H1 (cell line): ENCODE measurements at regions not wholly inside any gene's neighbourhood (a gene's known extent, or its start where the extent isn't known, plus 50 kb on each side); places are given as distances from the start of the nearest gene placed in this dataset.

Experiments
- CTCF ChIA-PET: fragments of 300-600 bp; sonication (Branson Sonifier 250); formaldehyde crosslinking; loops from one replicate; lab custom pipeline; 2021; ENCODE audit not compliant: partially characterized antibody; lab: Charles Lee
- POLR2A ChIA-PET: fragments of 300-600 bp; sonication (Branson Sonifier 250); formaldehyde crosslinking; loops from one replicate; lab custom pipeline; 2021; ENCODE audit warnings: inconsistent platforms; ENCODE audit not compliant: partially characterized antibody; lab: Charles Lee
- DNase-seq, 2 experiments: peaks; one replicate each; pipeline versions ENCODE4 v3.0.0 to v3.0.0-alpha.2; 2010 to 2022; ENCODE audit warnings: low spot score in 2 of 2, low read depth in 1 of 2, mixed read lengths in 1 of 2
- FAIRE-seq: peaks from 2 replicates; lab custom pipeline; 2011; peaks lifted over from hg19 to GRCh38; lab: Jason Lieb, UNC
- H2AFZ ChIP-seq: 2 replicates; pipeline ENCODE4 v1.8.1; 2012; ENCODE audit warnings: low read length, inconsistent platforms
- H2AK5ac ChIP-seq: 2 replicates; pipeline ENCODE4 v1.6.1; 2013; ENCODE audit warnings: low read depth, low read length
- H2BK120ac ChIP-seq: replicated peaks from 2 replicates; pipeline ENCODE3; 2013; ENCODE audit warnings: low read depth, low read length, inconsistent platforms
- H2BK12ac ChIP-seq: 2 replicates; pipeline ENCODE4 v1.6.1; 2013; ENCODE audit warnings: low read depth, low read length
- H2BK15ac ChIP-seq: 2 replicates; pipeline ENCODE4 v1.6.1; 2013; ENCODE audit warnings: low read length
- H2BK20ac ChIP-seq: 2 replicates; pipeline ENCODE4 v1.6.1; 2013; ENCODE audit warnings: low read length
- H2BK5ac ChIP-seq: 2 replicates; pipeline ENCODE4 v1.6.1; 2013; ENCODE audit warnings: low read depth, low read length
- H3K14ac ChIP-seq: 2 replicates; pipeline ENCODE4 v1.6.1; 2013; ENCODE audit warnings: inconsistent platforms; ENCODE audit not compliant: insufficient read length
- H3K18ac ChIP-seq: 2 replicates; pipeline ENCODE4 v1.6.1; 2013; ENCODE audit warnings: low read length; ENCODE audit errors: extremely low read depth
- H3K23ac ChIP-seq: 2 replicates; pipeline ENCODE4 v1.6.1; 2013; ENCODE audit warnings: inconsistent platforms; ENCODE audit not compliant: insufficient read length
- H3K23me2 ChIP-seq: 2 replicates; pipeline ENCODE4 v1.6.1; 2013; ENCODE audit warnings: low read depth, low read length
- H3K27ac ChIP-seq: 2 replicates; pipeline ENCODE4 v1.6.1; 2011; ENCODE audit warnings: low read depth, low read length, inconsistent platforms
- H3K27me3 ChIP-seq, 4 experiments: replicated peaks in 1 of 4; 1 replicate in 1 of 4; 2 replicates in 3 of 4; pipeline versions ENCODE4 v1.6.1 to v1.8.1; 2011 to 2013; ENCODE audit warnings: low read length in 3 of 4, mild to moderate bottlenecking in 3 of 4, inconsistent platforms in 2 of 4, mixed read lengths in 2 of 4, moderate library complexity in 1 of 4; ENCODE audit not compliant: control insufficient read depth in 3 of 4, insufficient read depth in 3 of 4; ENCODE audit errors: extremely low read depth in 1 of 4
- H3K36me3 ChIP-seq, 4 experiments: 2 replicates each; pipeline versions ENCODE4 v1.6.1 to v1.8.1; 2011 to 2013; ENCODE audit warnings: mild to moderate bottlenecking in 4 of 4, low read length in 3 of 4, moderate library complexity in 2 of 4, control low read depth in 1 of 4, inconsistent platforms in 1 of 4; ENCODE audit not compliant: insufficient read depth in 4 of 4, control insufficient read depth in 2 of 4
- H3K4ac ChIP-seq: replicated peaks from 2 replicates; pipeline ENCODE3; 2013; ENCODE audit warnings: low read length, low read depth, mixed read lengths, inconsistent platforms; ENCODE audit not compliant: insufficient read length
- H3K4me1 ChIP-seq, 4 experiments: replicated peaks in 1 of 4; 1 replicate in 1 of 4; 2 replicates in 3 of 4; pipeline versions ENCODE4 v1.6.1 to v1.8.1; 2011 to 2013; ENCODE audit warnings: low read length in 3 of 4, inconsistent platforms in 2 of 4, mixed read lengths in 1 of 4; ENCODE audit not compliant: insufficient read depth in 4 of 4, control insufficient read depth in 3 of 4
- H3K4me2 ChIP-seq, 2 experiments: 2 replicates each; pipeline versions ENCODE4 v1.6.1 to v1.8.1; 2011 to 2013; ENCODE audit warnings: low read depth in 2 of 2, low read length in 2 of 2, control low read depth in 1 of 2, inconsistent platforms in 1 of 2, mild to moderate bottlenecking in 1 of 2; ENCODE audit not compliant: insufficient read depth in 1 of 2
- H3K4me3 ChIP-seq, 4 experiments: fragments of 200-600, 300-600 bp in 1 of 4; sonication (generic), shearing (Covaris generic), sonication (Bioruptor Twin) in 1 of 4; 2 replicates each; pipeline versions ENCODE4 v1.5.1 to v1.8.1; 2011 to 2016; ENCODE audit warnings: low read length in 4 of 4, low read depth in 3 of 4, control low read depth in 2 of 4, inconsistent platforms in 2 of 4, mild to moderate bottlenecking in 2 of 4, mixed read lengths in 1 of 4, moderate library complexity in 1 of 4; ENCODE audit not compliant: insufficient read depth in 2 of 4; ENCODE audit errors: extremely low read depth in 1 of 4
- H3K56ac ChIP-seq: replicated peaks from 2 replicates; pipeline ENCODE3; 2013; ENCODE audit warnings: low read depth, mild to moderate bottlenecking, mixed read lengths, low read length, inconsistent platforms; ENCODE audit not compliant: insufficient read length
- H3K79me1 ChIP-seq: 2 replicates; pipeline ENCODE4 v1.6.1; 2013; ENCODE audit warnings: low read depth, low read length, control low read depth
- H3K79me2 ChIP-seq, 2 experiments: 2 replicates each; pipeline versions ENCODE4 v1.6.1 to v1.8.1; 2012 to 2013; ENCODE audit warnings: low read length in 2 of 2, mild to moderate bottlenecking in 2 of 2, inconsistent platforms in 1 of 2; ENCODE audit not compliant: insufficient read depth in 2 of 2, control insufficient read depth in 1 of 2
- H3K9ac ChIP-seq, 4 experiments: replicated peaks in 1 of 4; 1 replicate in 1 of 4; 2 replicates in 3 of 4; pipeline versions ENCODE4 v1.6.1 to v1.8.1; 2011 to 2013; ENCODE audit warnings: low read depth in 3 of 4, low read length in 3 of 4, control low read depth in 2 of 4, mild to moderate bottlenecking in 2 of 4, moderate library complexity in 2 of 4, inconsistent platforms in 1 of 4; ENCODE audit errors: extremely low read depth in 1 of 4
- H3K9me3 ChIP-seq, 2 experiments: 2 replicates each; pipeline versions ENCODE4 v1.6.1 to v1.8.1; 2012 to 2013; ENCODE audit warnings: mild to moderate bottlenecking in 2 of 2, moderate library complexity in 2 of 2, control low read depth in 1 of 2, inconsistent platforms in 1 of 2, low read depth in 1 of 2, low read length in 1 of 2, mixed read lengths in 1 of 2; ENCODE audit not compliant: insufficient read depth in 2 of 2
- H4K20me1 ChIP-seq, 2 experiments: replicated peaks in 1 of 2; 2 replicates each; pipeline versions ENCODE3 to v1.8.1; 2011 to 2013; ENCODE audit warnings: inconsistent platforms in 2 of 2, low read length in 2 of 2, mild to moderate bottlenecking in 1 of 2; ENCODE audit not compliant: insufficient read depth in 2 of 2, control insufficient read depth in 1 of 2
- H4K5ac ChIP-seq: 2 replicates; pipeline ENCODE4 v1.6.1; 2013; ENCODE audit warnings: low read length, low read depth, mixed read lengths, inconsistent platforms; ENCODE audit not compliant: insufficient read length
- H4K8ac ChIP-seq: 2 replicates; pipeline ENCODE4 v1.8.0; 2013; ENCODE audit warnings: mild to moderate bottlenecking, moderate library complexity, low read length, inconsistent platforms; ENCODE audit not compliant: insufficient read depth; ENCODE audit errors: extremely low read depth
- H4K91ac ChIP-seq: replicated peaks from 2 replicates; pipeline ENCODE3; 2013; ENCODE audit warnings: low read length, mixed read lengths, inconsistent platforms; ENCODE audit not compliant: insufficient read length
- ASH2L ChIP-seq: fragments of 200-600, 300-600 bp; sonication (generic); IDR thresholded peaks from one replicate; pipeline ENCODE4 v1.7.1; 2017; ENCODE audit warnings: low read length
- KDM4A ChIP-seq: IDR thresholded peaks from one replicate; pipeline ENCODE4 v1.7.1; 2012; ENCODE audit warnings: low read depth, mild to moderate bottlenecking, moderate library complexity, low read length, inconsistent platforms; ENCODE audit not compliant: severe bottlenecking
- MAX ChIP-seq: IDR thresholded peaks from 2 replicates; pipeline ENCODE4 v1.6.1; 2012; ENCODE audit warnings: inconsistent platforms
- NANOG ChIP-seq: IDR thresholded peaks from 2 replicates; pipeline ENCODE4 v1.6.1; 2011; ENCODE audit warnings: low read length, low read depth, mild to moderate bottlenecking, inconsistent platforms; ENCODE audit not compliant: insufficient read depth, poor library complexity, severe bottlenecking
- RAD21 ChIP-seq, 2 experiments: IDR thresholded peaks in 1 of 2; conservative IDR thresholded peaks in 1 of 2; 2 replicates each; pipeline ENCODE4 v1.6.1; 2011; ENCODE audit warnings: low read depth in 2 of 2, low read length in 2 of 2, improper control_type of control experiment in 1 of 2, inconsistent platforms in 1 of 2, mild to moderate bottlenecking in 1 of 2, moderate library complexity in 1 of 2
- RFX5 ChIP-seq: IDR thresholded peaks from 2 replicates; pipeline ENCODE4 v1.6.1; 2011; ENCODE audit warnings: low read depth, low read length, improper control_type of control experiment, borderline replicate concordance
- RNF2 ChIP-seq: fragments of 200-900, 300-1000 bp; sonication (generic); IDR thresholded peaks from 2 replicates; pipeline ENCODE4 v1.7.1; 2016; ENCODE audit warnings: borderline replicate concordance, low read depth, mild to moderate bottlenecking, antibody characterized with exemption, low read length; ENCODE audit not compliant: poor library complexity, severe bottlenecking; ENCODE audit errors: missing control alignments
- RXRA ChIP-seq: IDR thresholded peaks from 2 replicates; pipeline ENCODE4 v1.6.1; 2011; ENCODE audit warnings: low read depth, mild to moderate bottlenecking, low read length, moderate library complexity; ENCODE audit not compliant: insufficient read depth
- SAP30 ChIP-seq: fragments of 300-600 bp; sonication (generic); IDR thresholded peaks from 2 replicates; pipeline ENCODE4 v1.7.1; 2012; ENCODE audit warnings: low read length, moderate library complexity, mild to moderate bottlenecking, inconsistent platforms; ENCODE audit not compliant: insufficient read depth, insufficient replicate concordance
- SP4 ChIP-seq: IDR thresholded peaks from 2 replicates; pipeline ENCODE4 v1.6.1; 2012; ENCODE audit warnings: low read length, inconsistent platforms
- SUZ12 ChIP-seq: fragments of 200-600 bp; sonication (generic); IDR thresholded peaks from 2 replicates; pipeline ENCODE4 v1.6.1; 2012; ENCODE audit warnings: mild to moderate bottlenecking, inconsistent platforms, low read length, moderate library complexity, mixed read lengths
- TAF1 ChIP-seq: IDR thresholded peaks from 2 replicates; pipeline ENCODE4 v1.6.1; 2011; ENCODE audit warnings: mild to moderate bottlenecking, low read depth, low read length
- YY1 ChIP-seq: IDR thresholded peaks from 2 replicates; pipeline ENCODE4 v1.6.1; 2011; ENCODE audit warnings: low read depth, mild to moderate bottlenecking, low read length
- WGBS, 2 experiments: shearing (Covaris generic) in 1 of 2; methylation state at CpG; one replicate each; pipeline versions ENCODE4 v1.1.6 to v1.1.7; 2013 to 2015; ENCODE audit warnings: low lambda C conversion rate in 2 of 2, mixed read lengths in 2 of 2, inconsistent platforms in 1 of 2, low coverage in 1 of 2, missing lambda C conversion rate in 1 of 2; ENCODE audit not compliant: insufficient replicate concordance in 2 of 2, insufficient coverage in 1 of 2, insufficient read length in 1 of 2; ENCODE audit errors: extremely low coverage in 1 of 2, missing lambda C conversion rate in 1 of 2; 5-methylcytosine and 5-hydroxymethylcytosine counted together

- no peak for DNase-seq
- 90% methylated on average over 6 of the region's 6 CpGs; no CpG with 5 or more reads in 1 of the 2 experiments for WGBS, 2 experiments
- no peak overlapping the region for H4K5ac ChIP-seq
- TF ChIP-seq YY1 (no peak), SAP30 (no peak), RAD21 (IDR thresholded peaks at IDR 0.05 in 1 of 2, conservative IDR thresholded peaks at IDR 0.05 in 1 of 2; ENCODE audit: low read depth in 2 of 2, low read length in 2 of 2) (no peak), SP4 (no peak), NANOG (no peak), RXRA (no peak), ASH2L (no peak), TAF1 (no peak), SUZ12 (no peak), RNF2 (no peak), RFX5 (no peak), KDM4A (no peak), MAX (no peak)
Measured at GRCh38 chr18:71951001-71951400, 593.1 kb downstream of the CBLN2 start.

More at GRCh38 chr18:71951001-71951400, 593.1 kb downstream of the CBLN2 start:
- Histone ChIP-seq H3K9ac (no peak overlapping the region), H3K27me3 (no peaks in the 10 kb centered on the region), H2BK12ac (no peak overlapping the region), H3K4me3 (no peak overlapping the region), H3K23ac (no peak overlapping the region), H3K36me3 (no peaks in the 10 kb centered on the region), H4K8ac (no peak overlapping the region), H4K91ac (no peak overlapping the region), H3K4me1 (no peaks in the 10 kb centered on the region), H3K18ac (no peak overlapping the region), H3K79me2 (no peaks in the 10 kb centered on the region), H3K56ac (no peak overlapping the region), H3K14ac (no peak overlapping the region), H2AK5ac (no peak overlapping the region), H2BK5ac (no peak overlapping the region), H2BK20ac (no peak overlapping the region), H2BK120ac (no peak overlapping the region), H2BK15ac (no peak overlapping the region), H3K23me2 (no peaks in the 10 kb centered on the region), H4K20me1 (no peaks in the 10 kb centered on the region), H3K79me1 (no peaks in the 10 kb centered on the region), H2AFZ (no peak overlapping the region), H3K4me2 (no peak overlapping the region), H3K4ac (no peak overlapping the region), H3K27ac (no peak overlapping the region), H3K9me3 (peaks cover 42 to 45% of the 10 kb centered on the region in 2 experiments)
- FAIRE-seq: no peak
- POLR2A ChIA-PET: no interaction called here
- CTCF ChIA-PET: no interaction called here
